WI38 (cell line): ENCODE measurements at regions not wholly inside any gene's neighbourhood (a gene's known extent, or its start where the extent isn't known, plus 50 kb on each side); places are given as distances from the start of the nearest gene placed in this dataset.

ENCODE experiments used
- H3K4me3 ChIP-seq: 2 replicates; pipeline ENCODE4 v1.5.1; 2011; ENCODE audit warnings: low read depth, mild to moderate bottlenecking, control low read depth, low read length
- CTCF ChIP-seq: IDR thresholded peaks from 2 replicates; pipeline ENCODE4 v1.5.1; 2012; ENCODE audit warnings: low read depth, mild to moderate bottlenecking, control low read depth, low read length

DNA sequence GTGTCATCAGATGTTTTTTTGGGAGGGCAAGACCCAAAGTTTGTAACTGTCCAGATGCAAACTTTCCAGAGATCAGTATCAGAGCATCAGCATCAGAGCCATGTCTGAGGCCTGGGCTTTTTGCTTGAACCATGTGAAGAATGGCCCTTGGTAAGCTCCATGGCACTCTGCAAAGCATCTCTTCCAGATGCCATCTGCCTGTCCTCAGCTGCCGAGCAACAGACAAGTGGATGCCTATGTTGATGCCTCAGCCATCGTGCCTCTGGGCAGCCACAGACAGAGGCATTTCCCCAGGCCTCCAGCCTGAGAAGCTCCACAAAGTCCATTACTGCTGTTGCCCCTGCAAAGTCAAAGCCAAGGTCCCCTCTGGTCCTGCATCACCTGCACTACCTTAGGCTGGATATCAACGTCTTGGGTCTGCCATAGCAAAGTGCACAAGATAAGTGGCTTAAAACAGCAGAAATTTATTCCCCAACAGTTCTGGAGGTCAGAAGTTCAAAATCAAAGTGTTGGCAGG, 670.2 kb upstream of the MKI67 start:
- H3K4me3 ChIP-seq: no peak overlapping the region
- TF ChIP-seq CTCF: no peak

DNA sequence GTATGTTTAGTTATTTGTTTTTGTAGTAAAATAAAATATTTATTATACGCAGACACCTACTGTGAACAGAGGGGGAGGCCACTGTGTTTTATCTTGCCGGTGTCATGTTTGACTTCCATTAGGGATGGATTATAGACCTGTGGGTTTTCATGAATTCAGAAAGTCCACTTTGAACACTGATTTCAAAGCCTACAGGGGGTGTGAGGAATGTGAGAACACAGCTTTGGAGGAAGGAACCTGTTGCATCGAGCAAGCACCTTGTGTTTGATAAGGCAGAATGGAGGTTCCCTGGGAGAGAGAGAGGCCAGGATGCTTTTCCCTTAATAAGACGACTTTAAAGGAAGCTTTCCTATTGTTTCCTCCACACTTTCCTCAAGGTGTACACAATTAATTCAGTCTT, 665.0 kb upstream of the MGMT start:
- no peak for TF ChIP-seq CTCF

GRCh38 chr10:128803790-128804189, 663.3 kb upstream of the MGMT start:
- no peak for TF ChIP-seq CTCF
- no peak overlapping the region for H3K4me3 ChIP-seq

More for the DNA sequence above, 665.0 kb upstream of the MGMT start:
- no peak overlapping the region for H3K4me3 ChIP-seq

DNA sequence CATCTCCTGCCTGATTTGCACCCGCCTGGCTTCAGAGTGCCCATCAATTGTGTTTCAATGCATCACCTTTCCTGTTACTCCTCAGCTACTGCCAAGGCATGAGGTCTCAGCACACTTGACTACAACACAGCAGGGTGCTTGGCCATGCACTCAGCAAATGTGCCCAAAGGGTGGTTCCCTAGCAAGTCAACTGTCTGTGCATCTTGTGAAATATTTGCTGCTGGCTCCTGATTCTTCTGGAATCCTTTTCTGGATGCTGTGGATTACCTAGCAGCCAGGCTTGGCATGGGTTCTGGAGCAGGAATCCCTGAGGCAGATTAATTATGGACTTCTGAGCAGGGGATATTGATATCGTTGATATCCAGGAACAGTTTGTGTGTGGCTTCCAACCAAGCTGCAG, 662.6 kb upstream of the MGMT start:
- TF ChIP-seq CTCF: no peak
- no peak overlapping the region for H3K4me3 ChIP-seq

GRCh38 chr10:128808921-128809440, 658.1 kb upstream of the MGMT start:
- no peak overlapping the region for H3K4me3 ChIP-seq
- no peak for TF ChIP-seq CTCF

- TF ChIP-seq CTCF: no peak
- H3K4me3 ChIP-seq: no peak overlapping the region
Measured at GRCh38 chr10:128811511-128811910, 655.5 kb upstream of the MGMT start.

- H3K4me3 ChIP-seq: no peak overlapping the region
- TF ChIP-seq CTCF: no peak
Measured at GRCh38 chr10:128812000-128812399, 655.0 kb upstream of the MGMT start.
